IMR-90 (cell line): ENCODE measurements at regions not wholly inside any gene's neighbourhood (a gene's known extent, or its start where the extent isn't known, plus 50 kb on each side); places are given as distances from the start of the nearest gene placed in this dataset.

Source experiments
- ATAC-seq: fragments of 200-7000 bp; cut with Tn5 transposase; 2 replicates; pipeline ENCODE4 v1.9.1; 2020; ENCODE audit warnings: low read depth, mild to moderate bottlenecking, moderate library complexity
- BruUV-seq: library from RNA; stranded (reverse); fragments of 400-500 nt; replicated peaks from 2 replicates; lab custom pipeline; 2021; lab: Mats Ljungman, UMichigan
- CTCF ChIA-PET: fragments of 300-600 bp; formaldehyde crosslinking; extraction: SDS; loops from one replicate; lab custom pipeline; 2021; ENCODE audit warnings: antibody characterized with exemption; lab: Yijun Ruan, JAX
- POLR2A ChIA-PET: fragments of 300-600 bp; sonication (Branson Sonifier 250); formaldehyde crosslinking; loops from one replicate; lab custom pipeline; 2022; ENCODE audit warnings: antibody characterized with exemption; ENCODE audit not compliant: unreplicated experiment; lab: Charles Lee
- DNase-seq: peaks from one replicate; pipeline ENCODE4 v3.0.0; 2013
- H2AFZ ChIP-seq: replicated peaks from 2 replicates; pipeline ENCODE3; 2013; ENCODE audit warnings: low read length, mild to moderate bottlenecking; ENCODE audit not compliant: poor library complexity
- H2AK5ac ChIP-seq: 2 replicates; pipeline ENCODE4 v1.6.1; 2013; ENCODE audit warnings: low read depth, low read length, inconsistent platforms
- H2AK9ac ChIP-seq: replicated peaks from 2 replicates; pipeline ENCODE3; 2013; ENCODE audit warnings: mild to moderate bottlenecking, low read depth, low read length, moderate library complexity; ENCODE audit not compliant: poor library complexity
- H2BK120ac ChIP-seq: 2 replicates; pipeline ENCODE4 v1.6.1; 2013; ENCODE audit warnings: low read depth, low read length, inconsistent platforms
- H2BK15ac ChIP-seq: 3 replicates; pipeline ENCODE4 v1.6.1; 2013; ENCODE audit warnings: low read depth, low read length, inconsistent platforms
- H2BK20ac ChIP-seq: 2 replicates; pipeline ENCODE4 v1.6.1; 2013; ENCODE audit warnings: low read depth, mild to moderate bottlenecking, inconsistent platforms, low read length, moderate library complexity
- H2BK5ac ChIP-seq: 2 replicates; pipeline ENCODE4 v1.6.1; 2013; ENCODE audit warnings: mild to moderate bottlenecking, low read depth, low read length, inconsistent platforms; ENCODE audit not compliant: poor library complexity, severe bottlenecking
- H3K14ac ChIP-seq: replicated peaks from 2 replicates; pipeline ENCODE4 v1.6.1; 2013; ENCODE audit warnings: low read depth, low read length, inconsistent platforms
- H3K18ac ChIP-seq: 2 replicates; pipeline ENCODE4 v1.6.1; 2013; ENCODE audit warnings: low read depth, low read length, control low read depth
- H3K23ac ChIP-seq: 2 replicates; pipeline ENCODE4 v1.6.1; 2013; ENCODE audit warnings: low read depth, low read length, inconsistent platforms
- H3K27ac ChIP-seq: 2 replicates; pipeline ENCODE4 v1.5.1; 2013; ENCODE audit warnings: mild to moderate bottlenecking, control low read depth, low read length; ENCODE audit not compliant: insufficient read depth
- H3K27me3 ChIP-seq: 2 replicates; pipeline ENCODE4 v1.6.1; 2013; ENCODE audit warnings: low read length; ENCODE audit not compliant: control insufficient read depth, insufficient read depth
- H3K36me3 ChIP-seq: 2 replicates; pipeline ENCODE4 v1.6.1; 2013; ENCODE audit warnings: low read length, mixed read lengths; ENCODE audit not compliant: control insufficient read depth, insufficient read depth
- H3K4ac ChIP-seq: 2 replicates; pipeline ENCODE4 v1.6.1; 2013; ENCODE audit warnings: low read depth, low read length, inconsistent platforms
- H3K4me1 ChIP-seq: 2 replicates; pipeline ENCODE4 v1.6.1; 2013; ENCODE audit warnings: low read length, mixed read lengths; ENCODE audit not compliant: control insufficient read depth, insufficient read depth
- H3K4me2 ChIP-seq: 2 replicates; pipeline ENCODE4 v1.6.1; 2013; ENCODE audit warnings: low read depth, mild to moderate bottlenecking, control low read depth, low read length, moderate library complexity
- H3K4me3 ChIP-seq: 2 replicates; pipeline ENCODE4 v1.5.1; 2013; ENCODE audit warnings: low read depth, mild to moderate bottlenecking, control low read depth, low read length, moderate library complexity; ENCODE audit not compliant: insufficient read depth
- H3K56ac ChIP-seq: 2 replicates; pipeline ENCODE4 v1.6.1; 2013; ENCODE audit warnings: low read length, inconsistent platforms; ENCODE audit not compliant: insufficient read depth; ENCODE audit errors: extremely low read depth
- H3K79me1 ChIP-seq, 2 experiments: 2 replicates each; pipeline ENCODE4 v1.6.1; 2013; ENCODE audit warnings: low read length in 2 of 2, inconsistent platforms in 1 of 2, low read depth in 1 of 2
- H3K9ac ChIP-seq: 2 replicates; pipeline ENCODE4 v1.6.1; 2013; ENCODE audit warnings: low read depth, low read length, control low read depth
- H3K9me1 ChIP-seq: 2 replicates; pipeline ENCODE4 v1.6.1; 2013; ENCODE audit warnings: low read length, inconsistent platforms; ENCODE audit not compliant: insufficient read depth
- H3K9me3 ChIP-seq: 2 replicates; pipeline ENCODE4 v1.6.1; 2013; ENCODE audit warnings: low read length; ENCODE audit not compliant: control insufficient read depth, insufficient read depth
- H4K20me1 ChIP-seq: 2 replicates; pipeline ENCODE4 v1.6.1; 2013; ENCODE audit warnings: low read length, inconsistent platforms; ENCODE audit not compliant: insufficient read depth
- H4K5ac ChIP-seq: 2 replicates; pipeline ENCODE4 v1.6.1; 2013; ENCODE audit warnings: mild to moderate bottlenecking, low read depth, low read length, control low read depth
- H4K8ac ChIP-seq, 2 experiments: 2 replicates each; pipeline ENCODE4 v1.6.1; 2013; ENCODE audit warnings: low read depth in 2 of 2, low read length in 2 of 2, control low read depth in 1 of 2, inconsistent platforms in 1 of 2
- H4K91ac ChIP-seq: 2 replicates; pipeline ENCODE4 v1.6.1; 2013; ENCODE audit warnings: low read depth, low read length, inconsistent platforms; ENCODE audit not compliant: insufficient read depth
- BHLHE40 ChIP-seq: fragments of 150-350 bp; IDR thresholded peaks from 2 replicates; pipeline ENCODE4 v1.6.1; 2016; ENCODE audit warnings: mild to moderate bottlenecking, low read depth, low read length
- CEBPB ChIP-seq: IDR thresholded peaks from 2 replicates; pipeline ENCODE4 v1.6.1; 2012; ENCODE audit warnings: low read depth, low read length, improper control_type of control experiment
- CHD1 ChIP-seq: IDR thresholded peaks from 2 replicates; pipeline ENCODE4 v1.6.1; 2012; ENCODE audit warnings: low read depth, low read length, improper control_type of control experiment
- FOS ChIP-seq: fragments of 150-350 bp; IDR thresholded peaks from 2 replicates; pipeline ENCODE4 v1.6.1; 2016; ENCODE audit warnings: low read depth, low read length
- MAFK ChIP-seq: IDR thresholded peaks from 2 replicates; pipeline ENCODE4 v1.6.1; 2012; ENCODE audit warnings: low read depth, low read length, improper control_type of control experiment
- POLR2A ChIP-seq: IDR thresholded peaks from 2 replicates; pipeline ENCODE4 v1.6.1; 2012; ENCODE audit warnings: mild to moderate bottlenecking, low read depth, low read length
- RAD21 ChIP-seq: IDR thresholded peaks from 2 replicates; pipeline ENCODE4 v1.6.1; 2012; ENCODE audit warnings: low read length, improper control_type of control experiment
- RCOR1 ChIP-seq: IDR thresholded peaks from 2 replicates; pipeline ENCODE4 v1.6.1; 2012; ENCODE audit warnings: mild to moderate bottlenecking, low read length, improper control_type of control experiment; ENCODE audit not compliant: insufficient replicate concordance
- RFX5 ChIP-seq: IDR thresholded peaks from 2 replicates; pipeline ENCODE4 v1.8.0; 2012; ENCODE audit warnings: low read depth, mild to moderate bottlenecking, low read length, moderate library complexity
- SMC3 ChIP-seq: fragments of 150-350 bp; IDR thresholded peaks from 2 replicates; pipeline ENCODE4 v1.6.1; 2016; ENCODE audit warnings: low read depth, mild to moderate bottlenecking, antibody characterized with exemption, low read length, moderate library complexity
- WGBS, 2 experiments: methylation state at CpG; one replicate each; pipeline versions ENCODE4 v1.1.5 to v1.1.7; 2013; ENCODE audit warnings: missing lambda C conversion rate in 2 of 2; ENCODE audit not compliant: insufficient read length in 1 of 2; ENCODE audit errors: extremely low coverage in 2 of 2; 5-methylcytosine and 5-hydroxymethylcytosine counted together
- dilution Hi-C: fragments of 300-500 bp; cut with HindIII; formaldehyde crosslinking; loops from one replicate; pipeline ENCODE4 v1.14.3; 2018; ENCODE audit warnings: low sequenced_read_pairs; ENCODE audit not compliant: unreplicated experiment
- in situ Hi-C: fragments of 300-500 bp; cut with MboI; formaldehyde crosslinking; loops from 3 replicates; pipeline ENCODE4 v1.14.3; 2019; ENCODE audit warnings: low sequenced_read_pairs, inconsistent platforms, mixed read lengths
- intact Hi-C: fragments of 100-400 bp; cut with micrococcal nuclease; formaldehyde crosslinking; loops from 2 replicates; pipeline ENCODE4 v1.10.0; 2022
- TF ChIP-seq, protein P1 (sequence below): fragments of 150-350 bp; IDR thresholded peaks from 2 replicates; pipeline ENCODE4 v1.6.1; 2016; ENCODE audit warnings: low read depth, mild to moderate bottlenecking, low read length, moderate library complexity, borderline replicate concordance
- TF ChIP-seq, protein P2 (sequence below): conservative IDR thresholded peaks from 2 replicates; pipeline ENCODE4 v1.5.1; 2012; ENCODE audit warnings: mild to moderate bottlenecking, low read depth, low read length, improper control_type of control experiment

DNA sequence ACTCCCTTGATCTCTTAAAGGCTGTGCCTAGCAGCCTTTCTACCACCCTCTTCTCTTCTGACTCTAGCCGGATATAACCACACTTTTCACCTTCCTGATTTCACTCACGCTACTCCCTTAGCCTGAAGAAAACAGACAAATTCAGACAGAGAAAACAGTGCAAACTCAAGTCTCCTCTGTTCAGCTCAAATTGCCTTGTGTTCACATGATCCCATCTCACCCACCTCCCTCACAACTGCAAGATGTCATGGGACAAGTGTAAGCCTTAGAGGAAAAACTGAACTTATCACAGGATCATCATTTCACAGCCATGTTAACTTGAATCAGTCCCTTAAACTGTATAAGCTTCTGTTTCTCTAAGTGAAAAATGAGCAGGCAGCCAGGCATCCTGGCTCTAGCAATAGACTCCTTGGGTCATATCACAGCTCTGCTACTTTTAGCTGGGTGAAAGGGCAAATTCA, 66.5 kb upstream of the TENT5A start:
- no peak overlapping the region for H4K8ac ChIP-seq
- intact Hi-C loops, result no loop called here

More for the DNA sequence above, 66.5 kb upstream of the TENT5A start:
- H2BK120ac ChIP-seq, result no peak overlapping the region; the same call in 1 of the 2 replicates
- 80% methylated on average over 2 of the region's 2 CpGs; no CpG with 5 or more reads in 1 of the 2 experiments for WGBS, 2 experiments
- H3K18ac ChIP-seq, result peak overlapping the region; percentile 69; the same call in 1 of the 2 replicates
- no peaks in the 10 kb centered on the region for H3K79me1 ChIP-seq
- H3K9me1 ChIP-seq, result no peaks in the 10 kb centered on the region
- H2AK9ac ChIP-seq, result no peak overlapping the region
- H2AK5ac ChIP-seq, result no peak overlapping the region
- ChIA-PET POLR2A (no interaction called here), CTCF (no interaction called here)
- no peak overlapping the region for H2BK5ac ChIP-seq
- H3K56ac ChIP-seq, result no peak overlapping the region
- no peak overlapping the region for H2BK20ac ChIP-seq
- no peak overlapping the region for H3K4me3 ChIP-seq
- H4K91ac ChIP-seq, result no peak overlapping the region
- H3K4me2 ChIP-seq, result no peak overlapping the region
- ATAC-seq, result peak; percentile 59
- 0 out of 2 replicates have a peak overlapping the region, but pooled peaks have one; percentile 7 for H4K5ac ChIP-seq
- DNase-seq, result no peak
- BruUV-seq, result no TSS peak
- H3K14ac ChIP-seq, result peak overlapping the region; percentile 65; the same call in 1 of the 2 replicates
- H4K20me1 ChIP-seq, result no peaks in the 10 kb centered on the region
- H3K27me3 ChIP-seq, result no peaks in the 10 kb centered on the region
- in situ Hi-C loops, result no loop called here
- no peak overlapping the region for H2BK15ac ChIP-seq
- dilution Hi-C loops, result no loop called here
- no peak overlapping the region for H3K27ac ChIP-seq
- H3K23ac ChIP-seq, result no peak overlapping the region
- H2AFZ ChIP-seq, result no peak overlapping the region
- H3K4me1 ChIP-seq, result peaks cover 4% of the 10 kb centered on the region
- TF ChIP-seq RCOR1 (no peak), BHLHE40 (no peak), RAD21 (no peak), CHD1 (no peak), POLR2A (no peak), SMC3 (no peak), CEBPB (no peak), FOS (no peak), MAFK (no peak), RFX5 (no peak)
- TF ChIP-seq, protein P1, sequence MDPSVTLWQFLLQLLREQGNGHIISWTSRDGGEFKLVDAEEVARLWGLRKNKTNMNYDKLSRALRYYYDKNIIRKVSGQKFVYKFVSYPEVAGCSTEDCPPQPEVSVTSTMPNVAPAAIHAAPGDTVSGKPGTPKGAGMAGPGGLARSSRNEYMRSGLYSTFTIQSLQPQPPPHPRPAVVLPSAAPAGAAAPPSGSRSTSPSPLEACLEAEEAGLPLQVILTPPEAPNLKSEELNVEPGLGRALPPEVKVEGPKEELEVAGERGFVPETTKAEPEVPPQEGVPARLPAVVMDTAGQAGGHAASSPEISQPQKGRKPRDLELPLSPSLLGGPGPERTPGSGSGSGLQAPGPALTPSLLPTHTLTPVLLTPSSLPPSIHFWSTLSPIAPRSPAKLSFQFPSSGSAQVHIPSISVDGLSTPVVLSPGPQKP, result no peak
- TF ChIP-seq, protein P2, sequence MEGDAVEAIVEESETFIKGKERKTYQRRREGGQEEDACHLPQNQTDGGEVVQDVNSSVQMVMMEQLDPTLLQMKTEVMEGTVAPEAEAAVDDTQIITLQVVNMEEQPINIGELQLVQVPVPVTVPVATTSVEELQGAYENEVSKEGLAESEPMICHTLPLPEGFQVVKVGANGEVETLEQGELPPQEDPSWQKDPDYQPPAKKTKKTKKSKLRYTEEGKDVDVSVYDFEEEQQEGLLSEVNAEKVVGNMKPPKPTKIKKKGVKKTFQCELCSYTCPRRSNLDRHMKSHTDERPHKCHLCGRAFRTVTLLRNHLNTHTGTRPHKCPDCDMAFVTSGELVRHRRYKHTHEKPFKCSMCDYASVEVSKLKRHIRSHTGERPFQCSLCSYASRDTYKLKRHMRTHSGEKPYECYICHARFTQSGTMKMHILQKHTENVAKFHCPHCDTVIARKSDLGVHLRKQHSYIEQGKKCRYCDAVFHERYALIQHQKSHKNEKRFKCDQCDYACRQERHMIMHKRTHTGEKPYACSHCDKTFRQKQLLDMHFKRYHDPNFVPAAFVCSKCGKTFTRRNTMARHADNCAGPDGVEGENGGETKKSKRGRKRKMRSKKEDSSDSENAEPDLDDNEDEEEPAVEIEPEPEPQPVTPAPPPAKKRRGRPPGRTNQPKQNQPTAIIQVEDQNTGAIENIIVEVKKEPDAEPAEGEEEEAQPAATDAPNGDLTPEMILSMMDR, result no peak
- no peak overlapping the region for H3K4ac ChIP-seq
- H3K36me3 ChIP-seq, result no peaks in the 10 kb centered on the region
- no peaks in the 10 kb centered on the region for H3K9me3 ChIP-seq
- H3K9ac ChIP-seq, result no peak overlapping the region
